ENCODE measurements at regions not wholly inside any gene's neighbourhood (a gene's known extent, or its start where the extent isn't known, plus 50 kb on each side); places are given as distances from the start of the nearest gene placed in this dataset.
"Not testable (repeated sequence)": the region's sequence is repeated elsewhere in the genome, so short reads cannot be mapped to it uniquely, and the experiment has no call there.

GRCh38 chr4:181018472-181018871 lies 1224.7 kb upstream of the TENM3 start:
- Histone ChIP-seq H3K4me3 (no peak overlapping the region), H3K9me3 (no peaks in the 10 kb centered on the region), H3K27ac (no peak overlapping the region), H3K36me3 (no peaks in the 10 kb centered on the region), H3K27me3 (no peaks in the 10 kb centered on the region), H3K4me1 (no peaks in the 10 kb centered on the region)
- intact Hi-C loops (cut with DNase I): no loop called here
- no peak for TF ChIP-seq CTCF (IDR thresholded peaks at IDR 0.05)
- ATAC-seq: no peak
- no peak for DNase-seq

- H3K27ac ChIP-seq: no peak overlapping the region
- no peak overlapping the region for H3K4me3 ChIP-seq
- H3K4me1 ChIP-seq: no peaks in the 10 kb centered on the region
- H3K36me3 ChIP-seq: no peaks in the 10 kb centered on the region
- no peaks in the 10 kb centered on the region for H3K9me3 ChIP-seq
- intact Hi-C loops (cut with DNase I): no loop called here
- peak; percentile 33 for ATAC-seq
- TF ChIP-seq CTCF (IDR thresholded peaks at IDR 0.05): no peak
- no peak for DNase-seq
- H3K27me3 ChIP-seq: no peaks in the 10 kb centered on the region
Observed at GRCh38 chr4:181018913-181019312, 1224.3 kb upstream of the TENM3 start.

- TF ChIP-seq CTCF (IDR thresholded peaks at IDR 0.05): no peak
- intact Hi-C loops (cut with DNase I): no loop called here
- H3K4me3 ChIP-seq: no peak overlapping the region
- no peaks in the 10 kb centered on the region for H3K9me3 ChIP-seq
- H3K27me3 ChIP-seq: no peaks in the 10 kb centered on the region
- no peak for ATAC-seq
- H3K27ac ChIP-seq: no peak overlapping the region
- H3K4me1 ChIP-seq: no peaks in the 10 kb centered on the region
- no peak for DNase-seq
- no peaks in the 10 kb centered on the region for H3K36me3 ChIP-seq
Observed at GRCh38 chr4:181020456-181020855, 1222.7 kb upstream of the TENM3 start.

- no peak overlapping the region for H3K4me3 ChIP-seq
- DNase-seq: no peak
- H3K27me3 ChIP-seq: no peaks in the 10 kb centered on the region
- intact Hi-C loops (cut with DNase I): no loop called here
- no peak overlapping the region for H3K27ac ChIP-seq
- no peaks in the 10 kb centered on the region for H3K4me1 ChIP-seq
- no peak for TF ChIP-seq CTCF (IDR thresholded peaks at IDR 0.05)
- ATAC-seq: no peak
- no peaks in the 10 kb centered on the region for H3K9me3 ChIP-seq
- no peaks in the 10 kb centered on the region for H3K36me3 ChIP-seq
Observed at GRCh38 chr4:181021213-181021612, 1222.0 kb upstream of the TENM3 start.

- H3K27ac ChIP-seq; H3K27me3 ChIP-seq; H3K4me1 ChIP-seq; H3K36me3 ChIP-seq; intact Hi-C loops (cut with DNase I); H3K4me3 ChIP-seq; DNase-seq; ATAC-seq; H3K9me3 ChIP-seq: not testable (repeated sequence)
Observed at GRCh38 chr4:181030135-181030921, 1212.9 kb upstream of the TENM3 start.

- ATAC-seq: no peak
- no peak for DNase-seq
- Histone ChIP-seq H3K9me3 (no peaks in the 10 kb centered on the region), H3K4me3 (no peak overlapping the region), H3K27ac (no peak overlapping the region), H3K36me3 (no peaks in the 10 kb centered on the region), H3K4me1 (no peaks in the 10 kb centered on the region), H3K27me3 (no peaks in the 10 kb centered on the region)
- intact Hi-C loops (cut with DNase I): no loop called here
- TF ChIP-seq CTCF (IDR thresholded peaks at IDR 0.05): no peak
Observed at GRCh38 chr4:181030961-181031360, 1212.2 kb upstream of the TENM3 start.
